OCI-LY1 (cell line): ENCODE measurements at regions not wholly inside any gene's neighbourhood (a gene's known extent, or its start where the extent isn't known, plus 50 kb on each side); places are given as distances from the start of the nearest gene placed in this dataset.

Source experiments
- H2AFZ ChIP-seq: fragments of 200-600 bp; sonication (generic), shearing (Covaris generic); 2 replicates; pipeline ENCODE4 v1.6.0; 2014; ENCODE audit warnings: antibody characterized with exemption, mild to moderate bottlenecking, low read length
- H3F3A ChIP-seq: fragments of 200-600 bp; sonication (generic), shearing (Covaris generic); 2 replicates; pipeline ENCODE4 v1.6.0; 2014; ENCODE audit warnings: mild to moderate bottlenecking, antibody characterized with exemption, low read length, moderate library complexity; ENCODE audit not compliant: insufficient read depth
- H3K27ac ChIP-seq: fragments of 200-600 bp; sonication (generic); 2 replicates; pipeline ENCODE4 v1.5.1; 2014; ENCODE audit warnings: low read length, mixed run types, mild to moderate bottlenecking, low read depth; ENCODE audit not compliant: poor library complexity, severe bottlenecking
- H3K27me3 ChIP-seq: fragments of 200-600 bp; sonication (generic); 2 replicates; pipeline ENCODE4 v1.6.0; 2014; ENCODE audit warnings: antibody characterized with exemption, mild to moderate bottlenecking, low read length, moderate library complexity; ENCODE audit not compliant: insufficient read depth
- H3K36me3 ChIP-seq: fragments of 200-600 bp; sonication (generic); 2 replicates; pipeline ENCODE4 v1.6.1; 2014; ENCODE audit warnings: mild to moderate bottlenecking, antibody characterized with exemption, low read length, moderate library complexity, mixed read lengths; ENCODE audit not compliant: insufficient read depth
- H3K4me1 ChIP-seq: fragments of 200-600 bp; sonication (generic); 2 replicates; pipeline ENCODE4 v1.5.1; 2014; ENCODE audit warnings: mild to moderate bottlenecking, low read length, moderate library complexity; ENCODE audit not compliant: insufficient read depth, severe bottlenecking
- H3K4me2 ChIP-seq: fragments of 200-600 bp; sonication (generic), shearing (Covaris generic); 2 replicates; pipeline ENCODE4 v1.6.1; 2014; ENCODE audit warnings: low read length
- H3K4me3 ChIP-seq: fragments of 200-600 bp; sonication (generic); 2 replicates; pipeline ENCODE4 v1.5.1; 2014; ENCODE audit warnings: low read length, low read depth, mild to moderate bottlenecking, mixed read lengths; ENCODE audit not compliant: poor library complexity, severe bottlenecking
- H3K79me2 ChIP-seq: fragments of 200-600 bp; shearing (Covaris generic); 2 replicates; pipeline ENCODE4 v1.6.1; 2016; ENCODE audit warnings: mixed run types, low read length, mixed read lengths; ENCODE audit not compliant: insufficient read depth
- H3K9ac ChIP-seq: fragments of 200-600 bp; sonication (generic), shearing (Covaris generic); 2 replicates; pipeline ENCODE4 v1.6.1; 2014; ENCODE audit warnings: mild to moderate bottlenecking, low read length, mixed read lengths
- H3K9me2 ChIP-seq: fragments of 200-600 bp; sonication (generic), shearing (Covaris generic); 2 replicates; pipeline ENCODE4 v1.6.1; 2014; ENCODE audit warnings: low read depth, mild to moderate bottlenecking, low read length, mixed read lengths
- H3K9me3 ChIP-seq: fragments of 200-600 bp; shearing (Covaris generic); 2 replicates; pipeline ENCODE4 v1.6.1; 2014; ENCODE audit warnings: low read length, mixed read lengths
- H4K20me1 ChIP-seq: fragments of 200-600 bp; sonication (generic), shearing (Covaris generic); 2 replicates; pipeline ENCODE4 v1.6.0; 2016; ENCODE audit warnings: mild to moderate bottlenecking, low read length; ENCODE audit not compliant: insufficient read depth
- CTCF ChIP-seq: fragments of 200-600 bp; sonication (generic), shearing (Covaris generic); IDR thresholded peaks from 2 replicates; pipeline ENCODE4 v1.5.1; 2017; ENCODE audit warnings: mild to moderate bottlenecking, antibody characterized with exemption, low read length, moderate library complexity, mixed read lengths
- EZH2 ChIP-seq: fragments of 200-600 bp; sonication (generic), shearing (Covaris generic); IDR thresholded peaks from 2 replicates; pipeline ENCODE4 v1.8.0; 2017; ENCODE audit warnings: borderline replicate concordance, mixed run types, mild to moderate bottlenecking, antibody characterized with exemption, low read length, moderate library complexity, mixed read lengths

GRCh38 chrX:11960031-11960430 lies 178.2 kb upstream of the FRMPD4 start:
- no peak overlapping the region for H3K9ac ChIP-seq
- no peaks in the 10 kb centered on the region for H3F3A ChIP-seq
- no peak for TF ChIP-seq EZH2
- no peak for TF ChIP-seq CTCF
- H3K27ac ChIP-seq, result no peak overlapping the region
- H3K4me2 ChIP-seq, result no peak overlapping the region
- no peaks in the 10 kb centered on the region for H3K27me3 ChIP-seq
- no peaks in the 10 kb centered on the region for H3K4me1 ChIP-seq
- H2AFZ ChIP-seq, result no peak overlapping the region
- no peak overlapping the region for H3K4me3 ChIP-seq
- no peaks in the 10 kb centered on the region for H4K20me1 ChIP-seq
- no peaks in the 10 kb centered on the region for H3K9me3 ChIP-seq
- H3K9me2 ChIP-seq, result no peaks in the 10 kb centered on the region
- H3K79me2 ChIP-seq, result no peaks in the 10 kb centered on the region
- H3K36me3 ChIP-seq, result no peaks in the 10 kb centered on the region

GRCh38 chrX:11965436-11965835 lies 172.8 kb upstream of the FRMPD4 start:
- H3K36me3 ChIP-seq, result no peaks in the 10 kb centered on the region
- no peaks in the 10 kb centered on the region for H3K27me3 ChIP-seq
- H3K27ac ChIP-seq, result no peak overlapping the region
- H3K4me2 ChIP-seq, result no peak overlapping the region
- H3K4me1 ChIP-seq, result no peaks in the 10 kb centered on the region
- H3K79me2 ChIP-seq, result no peaks in the 10 kb centered on the region
- no peak overlapping the region for H3K4me3 ChIP-seq
- no peaks in the 10 kb centered on the region for H3K9me3 ChIP-seq
- no peak for TF ChIP-seq EZH2
- TF ChIP-seq CTCF, result no peak
- H3F3A ChIP-seq, result no peaks in the 10 kb centered on the region
- H3K9me2 ChIP-seq, result no peaks in the 10 kb centered on the region
- no peaks in the 10 kb centered on the region for H4K20me1 ChIP-seq
- H2AFZ ChIP-seq, result no peak overlapping the region
- no peak overlapping the region for H3K9ac ChIP-seq

- no peak overlapping the region for H3K9ac ChIP-seq
- no peaks in the 10 kb centered on the region for H3K4me1 ChIP-seq
- no peak overlapping the region for H3K4me3 ChIP-seq
- H3K4me2 ChIP-seq, result no peak overlapping the region
- H3K27me3 ChIP-seq, result no peaks in the 10 kb centered on the region
- H3K9me3 ChIP-seq, result no peaks in the 10 kb centered on the region
- no peaks in the 10 kb centered on the region for H3K36me3 ChIP-seq
- no peaks in the 10 kb centered on the region for H3F3A ChIP-seq
- TF ChIP-seq EZH2, result no peak
- TF ChIP-seq CTCF, result no peak
- H3K79me2 ChIP-seq, result no peaks in the 10 kb centered on the region
- H3K27ac ChIP-seq, result no peak overlapping the region
- no peaks in the 10 kb centered on the region for H4K20me1 ChIP-seq
- H3K9me2 ChIP-seq, result no peaks in the 10 kb centered on the region
- H2AFZ ChIP-seq, result no peak overlapping the region
These were observed 170.0 kb upstream of the FRMPD4 start for GRCh38 chrX:11967986-11968869.
